ENCODE measurements at regions not wholly inside any gene's neighbourhood (a gene's known extent, or its start where the extent isn't known, plus 50 kb on each side); places are given as distances from the start of the nearest gene placed in this dataset.
"Not testable (repeated sequence)": the region's sequence is repeated elsewhere in the genome, so short reads cannot be mapped to it uniquely, and the experiment has no call there.

DNA sequence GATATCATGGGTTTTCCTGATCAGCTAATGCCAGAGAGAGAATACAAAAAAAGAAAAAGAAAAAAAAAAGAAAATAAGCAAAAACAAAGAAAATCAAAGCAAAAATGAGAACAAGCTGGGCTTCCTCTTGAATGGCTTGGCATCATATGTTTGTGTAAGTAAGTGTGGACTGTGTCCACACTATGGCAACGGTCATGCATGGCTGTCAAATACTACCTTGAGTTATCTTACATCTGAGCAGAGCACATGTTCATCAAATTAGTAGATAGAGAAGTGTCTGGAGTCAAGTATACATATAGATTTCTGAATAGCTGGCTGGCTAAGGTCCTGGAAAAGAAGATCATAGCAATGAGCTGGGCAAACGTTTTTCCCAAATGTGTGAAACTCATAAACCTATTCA is 470.2 kb downstream of the RPIA start:
- not testable (repeated sequence) for DNase-seq

DNA sequence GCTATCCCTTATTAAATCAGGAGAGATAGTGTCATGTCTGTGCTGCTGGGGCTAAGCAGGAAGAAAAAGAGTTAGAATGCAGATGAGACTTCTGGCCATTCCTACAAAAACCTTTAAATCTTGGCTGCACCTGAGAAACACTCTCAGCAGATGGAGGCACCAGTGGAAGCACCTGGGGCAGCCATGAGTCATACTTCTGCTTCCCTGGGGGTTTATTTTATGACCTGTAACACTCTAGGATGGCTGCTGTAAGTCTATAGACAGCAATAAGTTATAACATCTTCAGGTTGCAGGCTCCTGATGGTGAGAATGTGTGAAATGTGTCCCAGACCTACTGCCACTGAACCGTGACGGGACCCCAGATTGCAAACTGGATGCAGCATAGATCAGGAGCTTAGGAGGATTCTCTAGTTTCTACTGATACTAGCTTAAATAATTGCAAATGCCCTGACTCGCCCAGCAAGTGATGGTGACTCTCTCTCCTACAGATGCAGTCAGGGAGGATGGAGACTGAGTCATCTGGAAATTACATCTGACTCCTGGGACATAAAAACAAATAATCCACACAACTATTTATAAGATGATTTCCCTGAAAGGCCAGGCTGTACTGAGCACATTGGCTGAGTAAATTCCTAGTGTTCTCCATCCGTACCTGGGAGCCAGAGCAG is 479.2 kb downstream of the RPIA start:
- DNase-seq = not testable (repeated sequence)

DNA sequence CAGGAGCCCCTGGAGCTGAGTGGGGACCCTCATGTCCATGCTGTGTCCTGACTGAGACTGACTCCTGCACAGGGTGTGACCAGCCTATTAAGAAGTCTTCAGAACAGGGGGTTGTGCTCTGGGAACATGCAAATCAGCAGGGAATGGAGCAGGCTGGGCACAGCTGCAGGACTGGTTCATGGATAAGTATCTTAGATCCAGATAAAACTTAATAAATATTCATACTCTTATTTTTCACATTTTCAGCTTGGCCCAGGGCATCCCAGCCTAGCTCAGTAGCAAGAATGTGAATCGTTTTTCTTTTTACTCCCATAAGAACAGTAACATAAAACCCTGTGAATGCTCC is 479.7 kb downstream of the RPIA start:
- DNase-seq = not testable (repeated sequence)

DNA sequence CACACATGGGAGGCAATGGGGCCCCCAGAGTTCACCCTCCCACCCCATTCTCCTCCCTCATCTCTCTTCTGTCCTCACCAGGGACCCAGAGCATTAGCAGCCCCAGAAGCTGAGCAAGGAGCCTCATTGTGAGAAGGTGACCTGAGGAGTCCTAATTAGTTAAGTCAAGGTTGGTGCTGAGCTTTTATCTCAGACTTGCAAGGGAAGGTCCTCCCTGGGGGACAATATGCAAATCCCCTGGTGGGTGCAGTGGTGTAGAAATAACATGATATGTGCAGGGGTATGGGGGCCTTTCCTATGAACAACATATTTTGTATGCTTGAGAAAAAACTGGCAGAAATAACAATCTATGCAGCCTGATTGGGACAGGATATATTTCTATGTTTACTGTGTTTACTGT is 485.5 kb downstream of the RPIA start:
- not testable (repeated sequence) for DNase-seq

DNA sequence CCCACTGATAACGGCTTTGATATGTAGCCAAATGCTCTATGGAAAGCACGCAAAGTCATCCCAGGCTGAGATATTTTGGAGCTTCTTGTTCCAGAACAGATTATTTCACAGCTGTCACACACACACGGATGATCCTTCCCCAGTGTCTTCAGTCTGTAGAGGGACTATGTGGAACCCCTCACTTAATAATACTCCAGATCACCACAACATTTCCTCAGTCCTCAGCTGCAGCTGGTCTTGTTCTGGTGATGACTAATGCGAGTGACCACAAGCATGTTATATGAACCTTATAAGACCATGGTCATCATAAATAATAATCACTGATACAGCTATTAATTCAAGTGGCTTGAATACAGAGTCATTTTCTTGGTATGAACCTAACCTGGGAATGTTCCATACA is 490.7 kb downstream of the RPIA start:
- not testable (repeated sequence) for DNase-seq

DNA sequence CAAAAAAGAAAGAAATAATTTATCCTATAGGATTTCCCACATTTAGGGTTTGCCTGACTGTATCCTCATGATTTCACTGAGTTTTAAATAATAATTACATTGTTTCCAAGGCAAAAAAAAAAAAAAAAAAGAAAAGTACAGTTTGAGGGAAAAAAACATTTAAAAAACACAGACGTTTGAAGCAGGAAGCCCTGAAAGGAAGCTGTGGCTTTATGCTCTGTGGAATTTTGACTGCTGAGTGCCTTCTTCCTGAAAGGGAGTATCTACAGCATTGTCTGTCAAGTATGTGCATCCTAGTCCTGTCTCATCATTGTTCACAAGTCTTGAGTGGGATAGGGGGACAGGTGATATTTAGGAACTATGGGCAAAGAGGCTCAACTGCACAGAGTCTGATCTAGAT is 493.3 kb downstream of the RPIA start:
- DNase-seq = not testable (repeated sequence)

DNA sequence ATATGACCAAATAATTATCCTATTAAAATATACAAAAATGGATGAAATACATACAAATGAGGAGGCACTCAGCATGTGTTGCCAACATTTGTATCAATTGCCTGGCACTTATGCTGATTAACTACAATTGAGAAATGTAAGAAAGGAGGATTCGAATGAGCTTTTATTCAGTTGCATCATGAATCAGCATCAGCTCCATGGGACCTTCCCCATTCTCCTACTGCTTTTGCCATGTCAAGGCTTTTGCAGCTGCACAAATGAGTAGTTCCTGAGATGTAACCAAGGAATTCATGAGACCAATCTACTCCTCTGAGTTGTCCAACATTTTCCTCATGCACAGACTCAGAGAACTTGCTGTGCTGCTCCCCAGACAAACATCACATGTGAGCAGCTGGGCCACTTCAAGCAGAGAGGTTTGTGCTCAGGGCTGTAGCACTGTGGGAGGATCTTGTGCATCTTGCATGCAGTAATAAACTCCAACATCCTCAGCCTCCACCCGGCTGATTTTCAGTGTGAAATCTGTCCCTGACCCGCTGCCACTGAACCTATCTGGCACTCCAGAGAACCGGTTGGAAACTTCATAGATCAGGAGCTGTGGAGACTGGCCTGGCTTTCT is 504.3 kb downstream of the RPIA start:
- DNase-seq = not testable (repeated sequence)

DNA sequence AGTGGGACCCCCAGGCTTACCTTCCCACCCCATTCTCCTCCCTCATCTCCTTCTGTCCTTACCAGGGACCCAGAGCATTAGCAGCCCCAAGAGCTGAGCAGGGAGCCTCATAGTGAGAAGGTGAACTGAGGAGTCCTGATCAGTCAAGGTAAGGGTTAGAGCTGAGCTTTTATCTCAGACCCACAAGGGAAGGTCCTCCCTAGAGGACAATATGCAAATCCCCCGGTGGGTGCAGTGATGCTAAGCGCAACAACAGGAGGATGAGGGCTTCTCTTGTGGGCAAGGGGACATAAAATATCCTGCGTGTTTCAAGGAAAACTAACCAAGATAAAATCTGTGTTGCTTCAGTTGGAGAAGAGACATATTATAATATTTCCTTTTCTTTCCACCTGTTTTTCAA is 505.2 kb downstream of the RPIA start:
- not testable (repeated sequence) for DNase-seq

DNA sequence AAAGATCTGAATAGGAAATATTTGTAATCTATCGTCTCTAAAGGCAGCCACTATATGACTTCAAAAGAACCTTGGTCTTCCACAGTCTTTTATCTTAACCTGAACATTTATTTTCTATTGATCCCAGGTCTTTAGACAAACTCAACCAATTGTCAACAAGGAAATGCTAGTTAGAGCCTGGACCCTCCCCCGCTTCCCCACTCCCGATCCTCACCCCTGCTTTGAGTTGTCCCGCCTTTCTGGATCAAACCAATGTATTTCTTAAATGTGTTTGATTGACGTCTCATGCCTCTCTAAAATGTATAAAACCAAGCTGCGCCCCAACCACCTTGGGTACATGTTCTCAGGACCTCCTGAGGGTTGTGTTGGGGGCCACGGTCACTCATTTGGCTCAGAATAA is 506.6 kb downstream of the RPIA start:
- DNase-seq = not testable (repeated sequence)

DNA sequence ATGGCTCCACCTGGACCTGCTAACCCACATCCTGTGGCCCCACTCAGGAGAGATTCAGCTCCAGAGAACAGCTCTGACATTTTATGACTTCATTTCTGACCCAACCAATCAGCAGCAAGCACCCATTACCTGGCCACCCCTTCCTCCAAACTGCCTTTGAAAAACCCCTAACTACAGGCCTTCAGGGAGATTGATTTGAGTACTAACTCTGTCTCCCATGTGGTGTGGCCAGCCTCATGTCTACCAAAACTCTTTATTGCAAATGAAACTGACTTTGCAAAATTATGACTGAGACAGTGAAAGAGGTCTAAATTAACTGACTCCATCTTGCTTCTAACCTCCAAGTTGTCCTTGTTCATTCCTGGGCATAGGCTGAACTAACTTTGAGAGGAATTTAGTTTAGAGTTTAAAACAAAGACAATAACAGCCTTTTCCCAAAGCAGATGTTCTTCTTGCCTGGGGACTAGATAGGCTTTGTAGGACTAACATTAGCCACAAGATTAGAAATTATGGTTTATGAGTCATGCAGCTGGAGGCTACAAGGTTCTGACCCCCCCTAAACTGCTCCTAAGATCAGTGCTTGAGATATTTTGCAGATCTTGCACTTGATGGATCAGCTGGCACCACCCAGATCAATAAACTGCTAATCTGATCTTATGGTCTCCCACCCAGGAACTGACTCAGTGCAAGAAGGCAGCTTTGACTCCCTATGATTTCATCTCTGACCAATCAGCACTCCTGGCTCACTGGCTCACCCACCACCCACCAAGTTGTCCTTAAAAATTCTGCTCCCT is 508.2 kb downstream of the RPIA start:
- not testable (repeated sequence) for DNase-seq

DNA sequence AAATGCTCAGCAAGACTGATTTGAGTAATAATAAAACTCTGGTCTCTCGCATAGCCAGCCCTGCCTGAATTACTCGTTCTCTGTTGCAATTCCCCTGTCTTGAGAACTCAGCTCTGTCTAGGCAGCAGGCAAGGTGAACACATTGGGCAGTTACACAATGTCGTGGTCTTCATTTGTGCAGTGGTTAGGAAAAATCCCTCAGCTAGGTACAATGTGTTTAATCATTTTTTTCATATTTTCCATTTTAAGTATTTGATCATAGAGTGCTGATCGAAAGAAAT is 508.7 kb downstream of the RPIA start:
- not testable (repeated sequence) for DNase-seq

DNA sequence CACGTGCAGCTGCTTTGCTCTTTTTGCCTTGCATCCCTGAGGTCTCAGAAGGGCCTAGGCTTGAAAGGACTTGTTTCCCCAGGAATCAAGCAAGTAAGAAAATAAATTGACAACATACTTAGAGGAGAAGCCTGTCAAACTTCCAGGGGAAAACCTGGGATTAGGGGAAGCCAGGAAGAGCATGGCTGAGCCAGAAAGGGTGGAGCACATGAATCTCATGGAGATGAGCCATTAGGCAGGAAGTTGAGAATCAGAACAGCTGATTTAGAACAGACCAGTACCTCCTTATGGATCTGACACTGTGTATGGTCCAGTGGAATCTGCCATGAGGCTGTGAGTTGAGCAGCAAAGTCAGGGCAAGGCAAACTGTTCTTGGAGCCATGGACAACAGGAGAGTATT is 511.0 kb downstream of the RPIA start:
- DNase-seq = not testable (repeated sequence)

DNA sequence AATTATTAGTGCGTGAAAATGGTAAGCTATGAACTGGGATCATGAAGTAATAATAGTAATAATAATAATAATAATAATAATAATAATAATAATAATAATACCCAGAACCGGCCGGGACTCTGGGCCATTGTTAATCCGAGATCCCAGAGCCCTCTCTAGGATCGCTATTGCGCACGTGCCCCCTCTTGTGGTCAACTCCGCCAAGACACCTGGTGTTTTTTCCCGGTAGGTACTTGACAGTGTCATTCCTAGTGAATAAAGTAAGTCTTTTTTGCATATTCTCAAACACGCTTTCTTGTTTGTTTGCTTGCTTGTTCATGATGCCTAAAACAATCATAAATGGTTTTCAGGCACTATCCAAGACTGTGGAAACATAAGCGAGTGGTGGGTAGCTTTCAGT is 513.7 kb downstream of the RPIA start:
- DNase-seq = peak; percentile 76

DNA sequence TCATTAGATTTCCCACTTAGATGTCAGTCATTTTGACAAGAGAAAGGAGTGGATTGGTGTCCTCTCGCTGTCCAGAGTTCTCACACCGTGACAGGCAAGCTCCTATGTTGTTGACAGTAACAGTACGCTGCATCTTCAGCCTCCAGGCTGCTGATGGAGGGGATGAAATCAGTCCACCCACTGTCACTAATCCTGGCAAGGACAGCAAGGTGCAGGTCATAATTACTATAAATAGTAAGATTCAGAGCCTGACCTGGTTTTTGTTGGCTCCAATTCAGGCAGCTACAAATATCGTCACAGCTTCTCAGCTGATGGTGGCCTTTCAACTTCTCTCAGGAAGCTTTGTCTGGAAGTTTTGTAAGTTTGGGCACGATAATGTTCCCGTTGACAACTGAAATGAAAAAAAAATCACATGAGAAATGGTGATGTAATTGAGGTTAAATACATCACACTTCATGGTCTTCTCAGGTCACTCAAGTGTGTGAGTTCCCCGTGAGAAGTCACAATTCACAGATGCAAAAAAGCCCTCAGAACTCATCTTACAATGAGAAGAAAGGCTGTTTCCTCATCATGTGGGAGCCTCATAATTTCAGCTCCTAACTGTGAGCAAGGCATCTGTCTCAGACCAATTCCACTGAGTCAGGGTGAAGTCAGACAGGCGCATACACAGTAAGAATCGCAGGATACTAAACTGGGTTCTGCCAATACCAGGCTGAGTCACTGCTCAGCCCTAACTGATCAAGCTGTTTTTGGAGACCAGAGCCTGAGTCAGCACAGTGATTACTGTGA is 516.9 kb downstream of the RPIA start:
- DNase-seq = not testable (repeated sequence)

DNA sequence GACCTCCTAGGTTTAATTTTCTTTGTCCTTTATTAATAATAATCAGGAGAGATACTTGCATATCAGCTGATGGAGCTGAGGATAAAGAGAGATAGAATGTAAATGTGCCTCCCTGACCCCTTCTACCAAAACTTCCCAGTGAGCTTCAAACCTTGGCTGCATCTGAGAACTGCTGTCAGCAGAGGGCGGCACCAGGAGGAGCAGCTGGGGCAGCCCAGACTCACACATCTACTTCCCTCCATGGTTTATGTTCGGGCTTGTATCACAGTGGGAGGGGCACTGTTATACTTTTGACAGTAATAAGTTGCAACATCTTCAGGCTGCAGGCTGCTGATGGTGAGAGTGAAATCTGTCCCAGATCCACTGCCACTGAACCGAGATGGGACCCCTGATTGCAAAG is 521.7 kb downstream of the RPIA start:
- not testable (repeated sequence) for DNase-seq

DNA sequence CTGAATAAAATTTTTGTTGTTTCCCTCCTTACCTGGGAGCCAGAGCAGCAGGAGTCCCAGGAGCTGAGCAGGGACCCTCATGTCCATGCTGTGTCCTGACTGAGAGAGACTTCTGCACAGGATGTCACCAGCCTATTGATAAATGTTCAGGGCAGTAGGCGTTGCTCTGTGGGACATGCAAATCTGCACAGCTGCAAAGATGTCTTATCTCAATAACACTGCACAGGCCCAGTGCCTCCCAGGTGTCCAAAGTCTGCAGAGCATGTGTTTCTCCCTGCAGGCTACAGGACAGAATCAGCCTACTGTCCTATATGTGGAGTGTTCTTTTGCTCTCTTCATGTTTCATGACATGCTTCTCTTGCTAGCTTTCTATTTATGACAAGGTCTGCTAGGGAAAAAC is 522.3 kb downstream of the RPIA start:
- DNase-seq = not testable (repeated sequence)

DNA sequence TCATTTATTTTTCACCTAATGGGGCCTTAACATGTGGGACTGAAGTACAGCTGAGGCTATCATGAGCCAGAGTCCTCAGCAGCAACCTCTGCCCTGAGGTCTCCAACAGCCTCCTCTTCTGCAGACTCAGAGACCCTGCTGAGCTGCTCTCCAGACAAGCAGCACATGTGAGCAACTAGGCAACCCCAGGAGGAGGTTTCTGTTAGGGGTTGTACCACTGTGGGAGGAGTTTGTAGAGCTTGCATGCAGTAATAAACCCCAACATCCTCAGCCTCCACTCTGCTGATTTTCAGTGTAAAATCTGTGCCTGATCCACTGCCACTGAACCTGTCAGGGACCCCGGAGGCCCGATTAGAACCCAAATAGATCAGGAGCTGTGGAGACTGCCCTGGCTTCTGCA is 530.0 kb downstream of the RPIA start:
- DNase-seq = not testable (repeated sequence)

DNA sequence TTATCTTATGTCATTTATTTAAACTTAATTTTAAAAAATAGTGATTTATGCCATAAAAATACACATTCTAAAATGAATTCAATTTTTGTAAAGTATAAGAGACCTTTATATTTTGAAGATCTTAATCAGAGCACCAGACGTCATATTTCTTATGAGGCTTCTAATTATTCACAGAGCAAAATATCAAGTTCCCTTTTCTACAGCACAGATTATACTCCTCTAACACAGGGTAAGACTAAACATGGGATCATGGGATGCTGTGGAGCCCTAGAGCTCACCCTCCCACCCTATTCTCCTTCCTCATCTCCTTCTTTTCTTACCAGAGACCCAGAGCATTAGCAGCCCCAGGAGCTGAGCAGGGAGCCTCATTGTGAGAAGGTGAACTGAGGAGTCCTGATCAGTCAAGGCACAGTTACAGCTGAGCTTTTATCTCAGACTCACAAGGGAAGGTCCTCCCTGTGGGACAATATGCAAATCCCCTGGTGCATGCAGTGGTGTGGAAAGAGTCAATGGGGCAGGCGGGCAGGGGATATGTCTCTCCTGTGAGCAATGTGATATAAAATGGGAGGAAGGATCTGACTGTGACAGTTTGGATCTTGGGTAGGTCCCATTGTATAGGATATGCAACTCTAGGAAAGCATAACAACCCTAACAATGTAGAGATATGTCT is 530.7 kb downstream of the RPIA start:
- DNase-seq = not testable (repeated sequence)

DNA sequence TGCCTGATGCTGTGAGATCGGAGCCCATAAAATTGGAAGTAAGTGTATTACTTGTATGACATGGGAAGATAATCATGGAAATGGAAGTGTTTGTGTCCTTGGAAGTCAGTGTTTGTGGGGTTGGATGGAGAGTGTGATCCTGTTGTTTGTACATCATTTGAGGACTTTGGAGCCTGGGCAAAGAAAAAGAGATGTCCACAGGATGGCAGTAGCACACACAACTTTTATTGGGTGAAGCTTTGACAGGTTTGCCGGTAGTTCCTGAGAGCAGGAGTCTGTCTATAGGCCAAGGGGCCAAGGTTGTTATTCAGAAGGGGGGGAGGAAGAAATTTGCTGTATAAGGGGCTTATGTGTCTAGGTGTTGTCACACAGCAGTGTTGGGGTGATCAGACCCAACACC is 533.3 kb downstream of the RPIA start:
- DNase-seq = not testable (repeated sequence)

DNA sequence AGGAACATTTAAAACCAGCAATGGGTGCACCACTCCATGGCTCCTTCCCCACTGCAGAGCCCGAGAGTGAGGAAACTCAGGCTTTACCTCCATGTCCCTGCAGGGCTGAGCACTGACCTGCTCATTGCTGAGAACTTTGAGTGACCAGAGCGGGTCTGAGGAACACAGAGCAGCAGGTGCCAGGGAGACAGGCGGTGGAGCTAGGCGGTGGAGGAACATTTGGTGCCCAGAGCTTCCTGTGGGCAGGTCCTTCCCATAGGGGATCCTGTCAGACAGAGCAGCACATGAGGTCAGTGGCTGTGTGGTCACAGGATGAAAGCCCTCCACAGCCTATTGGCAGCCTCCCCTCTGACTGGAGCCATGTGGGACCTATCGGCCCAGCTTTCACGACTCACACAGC is 538.5 kb downstream of the RPIA start:
- not testable (repeated sequence) for DNase-seq

DNA sequence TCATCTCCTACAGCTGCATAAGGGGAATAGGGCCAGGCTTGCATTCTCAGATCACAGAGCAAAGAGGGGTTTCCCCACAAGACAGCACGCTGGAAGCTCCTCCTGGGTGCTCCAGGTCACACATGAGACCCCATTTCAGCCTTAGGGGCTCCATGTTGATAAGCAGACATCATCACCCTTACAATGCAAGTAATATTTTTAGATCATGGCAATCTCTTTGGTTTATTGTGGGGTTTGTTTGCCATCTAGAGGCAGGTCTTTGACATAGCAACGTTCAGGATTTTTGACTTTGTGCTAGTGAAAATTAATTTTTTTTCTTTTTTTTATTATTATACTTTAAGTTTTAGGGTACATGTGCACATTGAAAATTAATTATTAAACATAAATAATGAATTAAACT is 539.8 kb downstream of the RPIA start:
- DNase-seq = not testable (repeated sequence)

DNA sequence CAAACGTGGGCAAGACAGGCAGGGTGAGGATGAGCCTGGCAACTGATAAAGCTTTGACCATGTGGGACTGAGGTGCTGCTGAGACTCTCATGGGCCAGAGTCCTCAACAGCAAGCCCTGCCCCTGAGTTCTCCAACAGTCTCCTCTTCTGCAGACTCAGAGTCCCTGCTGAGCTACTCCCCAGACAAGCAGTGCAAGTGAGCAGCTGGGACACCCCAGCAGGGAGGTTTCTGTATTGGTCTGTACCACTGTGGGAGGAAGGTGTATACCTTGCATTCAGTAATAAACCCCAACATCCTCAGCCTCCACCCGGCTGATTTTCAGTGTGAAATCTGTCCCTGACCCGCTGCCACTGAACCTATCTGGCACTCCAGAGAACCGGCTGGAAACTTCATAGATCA is 542.5 kb downstream of the RPIA start:
- DNase-seq = not testable (repeated sequence)

Data from stimulated activated CD8-positive, alpha-beta memory T cell treated with anti-CD3 and anti-CD28 coated beads, Interleukin-4, amount 100 ng/mL, for 48 hours (primary cell).